Right lobe of liver (tissue), 6 donors: ENCODE measurements at regions not wholly inside any gene's neighbourhood (a gene's known extent, or its start where the extent isn't known, plus 50 kb on each side); places are given as distances from the start of the nearest gene placed in this dataset.
A peak's percentile ranks its signal among the peaks of the same experiment; 100 is the strongest.

Source experiments
- ATAC-seq, 4 donors: fragments of 200-7000 bp; cut with Tn5 transposase; one replicate each; pipeline ENCODE4 v1.9.1; 2020; ENCODE audit warnings: mild to moderate bottlenecking in 4 of 4, moderate library complexity in 4 of 4
- DNase-seq, 3 donors: peaks; one replicate each; pipeline ENCODE4 v3.0.0-alpha.2; 2020
- H3K27ac ChIP-seq, 3 donors: fragments of 200-600 bp; one replicate each; pipeline ENCODE4 v1.8.0; 2022
- H3K27me3 ChIP-seq, 2 donors: fragments of 200-600 bp; one replicate each; pipeline ENCODE4 v1.8.0; 2022
- H3K36me3 ChIP-seq, 4 donors: fragments of 200-600 bp; sonication (generic) in 1 of 4; one replicate each; pipeline versions ENCODE4 v1.5.1 to v1.8.0; 2017 to 2022; ENCODE audit warnings: control low read depth in 1 of 4
- H3K4me1 ChIP-seq, 4 donors: fragments of 200-600 bp; sonication (generic) in 1 of 4; one replicate each; pipeline versions ENCODE4 v1.5.1 to v1.8.0; 2017 to 2022; ENCODE audit warnings: control low read depth in 1 of 4
- H3K4me3 ChIP-seq, 3 donors: fragments of 200-600 bp; one replicate each; pipeline ENCODE4 v1.8.0; 2022
- H3K9me3 ChIP-seq, 4 donors: fragments of 200-600 bp; sonication (generic) in 1 of 4; one replicate each; pipeline versions ENCODE4 v1.5.1 to v1.8.0; 2017 to 2022; ENCODE audit warnings: control low read depth in 1 of 4
- CTCF ChIP-seq, 4 donors: fragments of 200-600 bp in 3 of 4; fragments of 450-650 bp in 1 of 4; IDR thresholded peaks; one replicate each; pipeline versions ENCODE4 v1.5.1 to v1.8.0; 2016 to 2022; ENCODE audit warnings: antibody characterized with exemption in 4 of 4, mild to moderate bottlenecking in 2 of 4
- POLR2A ChIP-seq: fragments of 450-650 bp; IDR thresholded peaks from one replicate; pipeline ENCODE4 v1.6.1; 2017; ENCODE audit warnings: antibody characterized with exemption, mild to moderate bottlenecking
- WGBS: methylation state at CpG from one replicate; pipeline ENCODE4 v1.1.6; 2018; ENCODE audit warnings: low coverage, low lambda C conversion rate; ENCODE audit not compliant: insufficient coverage; ENCODE audit errors: missing lambda C conversion rate; 5-methylcytosine and 5-hydroxymethylcytosine counted together
- intact Hi-C, 2 donors: fragments of 100-400 bp; cut with DNase I; formaldehyde crosslinking; loops; one replicate each; pipeline versions ENCODE4 v1.11.2 to v1.14.1; 2022
- donor health status: DM: no; HTN: yes; CAD: no.
- donor health status: DM: no; HTN: no; CAD: no.
- donor health status: DM: no; HTN: no; CAD: no.
- donor health status: DM: no; HTN: yes; CAD: no.
- donor health status: DM: no; HTN: yes; CAD: no.

GRCh38 chr6:154596701-154597100, 86.2 kb upstream of the CNKSR3 start:
- Histone ChIP-seq H3K4me1 (no peaks in the 10 kb centered on the region), H3K27me3 (no peaks in the 10 kb centered on the region), H3K4me3 (no peak overlapping the region), H3K27ac (no peak overlapping the region), H3K36me3 (no peaks in the 10 kb centered on the region), H3K9me3 (no peaks in the 10 kb centered on the region)
- WGBS: 81% methylated on average over 2 of the region's 2 CpGs
- DNase-seq (no peak), ATAC-seq (no peak)
- TF ChIP-seq POLR2A: no peak
- TF ChIP-seq CTCF (IDR thresholded peaks at IDR 0.05): no peak
- intact Hi-C loops: no loop called here

GRCh38 chr6:154598399-154598798, 87.9 kb upstream of the CNKSR3 start:
- no peak for TF ChIP-seq CTCF (IDR thresholded peaks at IDR 0.05)
- no peak for TF ChIP-seq POLR2A
- H3K27me3 ChIP-seq: no peaks in the 10 kb centered on the region
- H3K9me3 ChIP-seq: no peaks in the 10 kb centered on the region
- intact Hi-C loops: no loop called here
- no peaks in the 10 kb centered on the region for H3K4me1 ChIP-seq
- H3K27ac ChIP-seq: no peak overlapping the region
- H3K4me3 ChIP-seq: no peak overlapping the region
- ATAC-seq (no peak), DNase-seq (no peak)
- 93% methylated on average over 3 of the region's 6 CpGs for WGBS
- no peaks in the 10 kb centered on the region for H3K36me3 ChIP-seq

DNA sequence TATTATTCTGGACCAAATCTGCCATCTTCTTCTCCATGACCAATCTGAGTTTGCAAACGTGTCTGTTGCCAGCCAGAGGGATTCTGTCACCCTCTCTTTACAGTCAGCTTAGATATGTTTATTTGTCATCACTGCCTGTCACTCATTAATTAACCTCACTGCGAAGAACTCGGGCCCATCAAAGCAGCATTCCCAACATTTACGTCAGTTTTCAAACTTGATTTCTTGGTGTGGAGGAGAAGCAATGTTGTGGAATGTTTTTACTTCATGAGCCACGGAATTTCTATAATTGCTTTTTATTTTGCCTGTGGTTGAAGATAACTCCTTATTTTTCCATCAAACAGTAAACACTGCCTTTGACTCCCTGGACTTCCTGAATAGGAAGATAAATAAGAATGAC, 91.8 kb upstream of the CNKSR3 start:
- Histone ChIP-seq H3K9me3 (no peaks in the 10 kb centered on the region), H3K4me1 (no peaks in the 10 kb centered on the region), H3K4me3 (no peak overlapping the region), H3K27me3 (no peaks in the 10 kb centered on the region), H3K27ac (no peak overlapping the region), H3K36me3 (no peaks in the 10 kb centered on the region)
- intact Hi-C loops: no loop called here
- TF ChIP-seq POLR2A (no peak), CTCF (IDR thresholded peaks at IDR 0.05) (no peak)
- DNase-seq (no peak), ATAC-seq (no peak)
- WGBS: 65% methylated on average over 5 of the region's 5 CpGs

- Histone ChIP-seq H3K4me1 (no peaks in the 10 kb centered on the region), H3K36me3 (no peaks in the 10 kb centered on the region), H3K27ac (no peak overlapping the region), H3K27me3 (no peaks in the 10 kb centered on the region), H3K4me3 (no peak overlapping the region), H3K9me3 (no peaks in the 10 kb centered on the region)
- ATAC-seq (peak in 3 of 4 donors; percentile 31 to 45 (median 33)), DNase-seq (no peak)
- 68% methylated on average over 2 of the region's 2 CpGs for WGBS
- intact Hi-C loops: no loop called here
- TF ChIP-seq POLR2A: no peak
- TF ChIP-seq CTCF (IDR thresholded peaks at IDR 0.05): no peak
Measured at GRCh38 chr6:154602708-154603107, 92.2 kb upstream of the CNKSR3 start.

GRCh38 chr6:154604119-154604518, 93.6 kb upstream of the CNKSR3 start:
- DNase-seq (no peak), ATAC-seq (peak in 1 of 4 donors; percentile 19)
- TF ChIP-seq CTCF (IDR thresholded peaks at IDR 0.05) (no peak), POLR2A (no peak)
- Histone ChIP-seq H3K4me1 (no peaks in the 10 kb centered on the region), H3K27me3 (no peaks in the 10 kb centered on the region), H3K9me3 (no peaks in the 10 kb centered on the region), H3K27ac (no peak overlapping the region), H3K4me3 (no peak overlapping the region), H3K36me3 (no peaks in the 10 kb centered on the region)
- 77% methylated on average over 6 of the region's 8 CpGs for WGBS
- intact Hi-C loops: no loop called here
